Activated CD8-positive, alpha-beta memory T cell treated with anti-CD3 and anti-CD28 coated beads, Interleukin-2, amount 50 U/mL, for 24 hours (primary cell): ENCODE measurements at regions not wholly inside any gene's neighbourhood (a gene's known extent, or its start where the extent isn't known, plus 50 kb on each side); places are given as distances from the start of the nearest gene placed in this dataset.

ENCODE experiments used
- DNase-seq: peaks from one replicate; pipeline ENCODE4 v3.0.0-alpha.2; 2020; ENCODE audit errors: extremely low read depth

DNA sequence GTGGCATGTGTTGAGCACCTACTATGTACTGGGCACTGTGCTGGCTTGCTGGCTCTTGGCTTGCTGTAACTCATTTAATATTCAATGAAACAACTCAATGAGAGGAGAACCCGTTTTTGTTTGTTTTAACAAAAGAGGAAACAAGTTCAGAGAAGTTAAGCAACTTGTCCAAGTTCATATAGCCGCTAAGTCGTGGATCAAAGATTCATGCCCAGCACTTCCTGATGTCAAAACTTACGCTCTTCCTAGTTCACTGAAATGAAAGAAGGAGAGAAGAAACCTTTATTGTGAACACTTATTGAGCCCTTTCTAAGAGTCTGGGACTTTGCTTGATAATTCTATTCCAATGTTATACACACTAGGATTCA is 475.9 kb downstream of the PTPRU start:
- DNase-seq = no peak

DNA sequence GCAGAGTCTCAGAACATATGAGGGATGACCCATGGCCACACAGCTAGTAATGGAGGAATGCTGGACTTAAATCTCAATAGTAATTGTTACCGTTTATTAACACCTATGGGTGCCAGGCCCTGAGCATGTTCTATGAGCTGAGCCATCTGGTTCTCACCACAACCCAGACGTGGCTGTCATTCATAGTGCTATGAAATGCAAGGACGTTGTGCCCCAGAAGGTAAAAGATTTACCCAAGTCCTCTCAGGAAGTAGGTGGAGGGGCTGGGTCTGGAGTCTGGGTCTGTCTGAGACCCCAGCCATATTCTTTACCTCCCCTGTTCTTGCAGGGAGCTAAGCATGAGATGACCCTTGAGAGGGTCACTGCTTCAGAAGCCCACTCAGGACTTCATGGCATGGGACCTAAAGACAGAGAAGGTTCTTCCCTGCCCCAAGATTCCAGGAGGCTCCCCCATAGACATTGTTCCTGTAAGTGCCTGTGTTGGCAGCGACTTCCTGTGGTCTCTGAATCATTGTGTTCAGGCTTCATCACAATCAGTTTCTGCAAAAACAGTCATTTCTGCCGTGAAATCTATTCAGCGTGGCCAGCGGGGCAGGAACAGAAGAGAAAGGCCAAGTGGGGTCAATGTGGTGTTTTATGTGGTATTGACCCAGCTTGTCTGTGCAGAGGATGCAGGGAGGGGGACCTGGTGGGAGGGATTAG is 475.4 kb downstream of the PTPRU start:
- DNase-seq = no peak

DNA sequence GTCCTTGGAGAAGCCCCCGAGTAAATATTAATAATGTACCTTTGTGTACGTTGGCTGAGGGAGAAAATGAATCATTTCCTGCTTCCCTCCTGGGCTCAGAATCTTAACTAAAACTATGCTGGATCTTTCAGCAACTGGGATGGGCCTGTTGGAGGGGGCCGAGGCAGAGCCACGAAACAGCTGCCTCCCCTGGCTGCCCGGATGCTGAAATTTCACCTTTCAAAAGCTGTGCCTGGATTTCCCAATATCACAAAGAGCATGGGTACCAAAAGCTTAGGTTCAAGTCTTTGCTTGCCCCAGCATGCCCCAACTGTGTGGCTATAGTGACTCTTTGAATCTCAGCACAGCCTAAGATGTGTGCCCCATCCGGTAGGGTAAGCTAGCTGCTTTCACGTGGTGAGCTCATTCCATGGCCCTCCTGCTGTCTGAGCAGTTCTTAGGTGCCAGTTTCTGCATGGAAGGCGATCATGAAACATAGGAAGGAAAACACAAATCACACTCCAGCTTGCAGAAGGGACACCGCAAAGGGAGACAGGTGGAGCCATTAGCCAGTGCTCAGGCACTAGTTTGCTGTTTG is 473.5 kb downstream of the PTPRU start:
- no peak for DNase-seq

DNA sequence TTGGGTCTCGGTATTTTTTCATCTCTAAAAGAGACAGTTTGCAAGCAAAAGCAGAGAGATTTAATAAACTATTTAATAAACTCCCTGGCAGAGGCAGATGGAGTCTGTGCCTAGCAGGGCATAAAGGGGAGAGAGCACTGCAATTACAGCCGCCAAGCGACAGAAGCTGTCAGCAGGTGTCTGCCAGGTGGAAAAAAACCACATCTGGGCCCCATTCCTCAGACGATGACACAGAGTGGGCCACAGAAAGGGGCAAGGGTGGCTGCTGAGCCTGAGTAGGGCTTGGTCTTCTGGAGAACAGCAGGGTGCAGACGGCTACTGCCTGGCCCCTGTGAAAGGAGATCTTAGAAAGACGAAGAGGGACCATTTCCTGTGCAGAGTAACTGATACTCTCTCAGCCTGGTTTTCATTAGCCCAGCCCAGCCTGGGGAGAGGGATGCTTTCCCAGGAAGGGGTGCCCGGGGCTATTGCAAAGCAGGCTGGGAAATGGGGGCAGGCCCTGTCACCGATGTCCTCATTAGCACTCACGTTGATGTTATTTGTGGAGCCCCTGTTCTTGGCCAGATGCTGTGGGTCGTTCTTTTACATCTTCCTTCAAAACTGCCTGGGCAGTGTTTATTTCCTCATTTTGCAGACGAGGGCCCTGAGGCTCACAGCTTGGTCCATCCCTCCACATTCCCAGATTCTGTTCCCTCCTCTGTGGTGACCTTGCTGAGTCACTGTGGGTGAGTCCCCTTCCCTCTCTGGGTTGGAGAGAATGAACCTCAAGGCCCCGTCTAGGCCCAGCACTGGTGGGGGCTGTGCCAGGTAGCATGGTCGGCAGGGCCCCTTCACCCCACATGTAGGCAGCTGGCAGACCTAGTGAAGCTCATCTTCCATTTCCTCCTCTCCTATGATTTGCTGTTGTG is 472.7 kb downstream of the PTPRU start:
- DNase-seq = no peak

DNA sequence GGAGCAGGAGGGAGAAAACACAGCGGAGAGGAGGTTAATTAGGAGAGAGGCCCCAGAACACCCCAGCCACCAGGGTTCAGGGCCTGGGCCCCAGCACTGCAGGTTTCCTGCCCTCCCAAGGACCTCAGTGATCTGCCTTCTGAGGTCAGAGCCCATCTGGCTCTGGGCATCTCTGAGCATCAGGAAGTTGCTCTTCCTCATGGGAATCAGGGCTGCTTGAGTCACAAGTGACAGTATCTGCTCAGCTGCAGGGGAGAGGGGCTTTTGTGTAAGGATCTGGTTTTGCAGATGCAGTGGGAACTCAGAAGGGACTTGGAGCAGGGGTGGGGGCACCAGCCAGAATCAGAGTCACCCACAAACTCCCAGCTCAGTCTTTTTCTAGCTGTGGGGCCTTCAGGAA is 472.1 kb downstream of the PTPRU start:
- DNase-seq = no peak

DNA sequence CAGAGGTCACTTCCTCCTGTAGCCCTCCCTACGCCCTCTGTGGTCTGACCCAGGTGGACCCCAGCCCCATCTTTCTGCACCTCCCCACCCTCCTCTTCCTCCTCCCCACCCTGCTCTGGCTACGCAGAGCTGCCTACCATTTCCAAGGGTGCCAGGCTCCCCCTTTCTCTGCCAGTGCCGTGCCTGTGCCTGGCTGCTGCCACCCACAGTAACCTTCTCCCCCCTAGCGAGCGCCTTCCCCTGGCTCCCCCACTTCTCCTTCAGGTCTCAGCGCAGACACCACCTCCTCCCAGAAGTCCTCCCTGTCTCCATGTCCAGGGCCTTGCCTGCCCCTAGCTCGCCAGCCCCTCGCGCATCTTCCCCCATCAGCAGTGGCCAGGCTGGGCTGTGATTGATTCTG is 471.5 kb downstream of the PTPRU start:
- no peak for DNase-seq

DNA sequence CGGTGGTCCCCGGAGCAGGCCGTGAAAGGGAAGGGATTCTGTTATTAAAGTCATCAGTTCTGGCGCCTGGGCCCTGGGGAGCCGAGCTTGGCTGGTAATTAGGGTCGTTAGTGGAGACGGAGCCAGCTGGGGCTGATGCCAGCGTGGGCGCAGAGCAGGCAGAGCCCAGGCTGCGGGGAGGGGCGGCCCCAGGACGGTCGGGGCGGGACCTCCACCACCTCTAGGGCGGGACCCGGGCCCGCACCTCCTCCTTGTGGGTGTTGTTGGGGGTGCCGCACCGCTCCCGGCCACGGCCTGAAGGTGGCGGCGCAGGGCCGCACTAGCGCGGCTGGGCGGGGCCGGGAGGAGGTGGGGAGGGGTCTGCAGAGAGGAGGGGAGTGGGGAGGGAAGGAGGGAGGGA is 470.6 kb downstream of the PTPRU start:
- no peak for DNase-seq

DNA sequence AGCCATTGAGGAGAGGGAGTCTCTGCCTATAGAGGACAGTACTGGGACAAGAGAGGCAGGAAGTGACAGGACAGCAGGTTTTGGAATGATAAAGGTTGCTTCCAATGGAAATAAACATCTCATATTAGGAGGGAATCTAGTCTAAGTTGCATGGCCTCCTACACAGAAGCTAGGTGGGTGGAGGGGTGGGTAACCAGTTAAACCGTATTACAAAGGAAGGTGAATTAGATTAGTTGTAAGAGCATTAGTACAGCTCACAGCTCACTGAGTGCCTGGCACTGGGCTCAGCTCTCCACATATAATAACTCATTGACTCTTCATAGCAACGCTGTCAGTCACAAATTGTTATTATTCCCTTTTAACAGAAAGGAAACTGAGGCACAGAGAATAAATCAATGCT is 468.1 kb downstream of the PTPRU start:
- no peak for DNase-seq

DNA sequence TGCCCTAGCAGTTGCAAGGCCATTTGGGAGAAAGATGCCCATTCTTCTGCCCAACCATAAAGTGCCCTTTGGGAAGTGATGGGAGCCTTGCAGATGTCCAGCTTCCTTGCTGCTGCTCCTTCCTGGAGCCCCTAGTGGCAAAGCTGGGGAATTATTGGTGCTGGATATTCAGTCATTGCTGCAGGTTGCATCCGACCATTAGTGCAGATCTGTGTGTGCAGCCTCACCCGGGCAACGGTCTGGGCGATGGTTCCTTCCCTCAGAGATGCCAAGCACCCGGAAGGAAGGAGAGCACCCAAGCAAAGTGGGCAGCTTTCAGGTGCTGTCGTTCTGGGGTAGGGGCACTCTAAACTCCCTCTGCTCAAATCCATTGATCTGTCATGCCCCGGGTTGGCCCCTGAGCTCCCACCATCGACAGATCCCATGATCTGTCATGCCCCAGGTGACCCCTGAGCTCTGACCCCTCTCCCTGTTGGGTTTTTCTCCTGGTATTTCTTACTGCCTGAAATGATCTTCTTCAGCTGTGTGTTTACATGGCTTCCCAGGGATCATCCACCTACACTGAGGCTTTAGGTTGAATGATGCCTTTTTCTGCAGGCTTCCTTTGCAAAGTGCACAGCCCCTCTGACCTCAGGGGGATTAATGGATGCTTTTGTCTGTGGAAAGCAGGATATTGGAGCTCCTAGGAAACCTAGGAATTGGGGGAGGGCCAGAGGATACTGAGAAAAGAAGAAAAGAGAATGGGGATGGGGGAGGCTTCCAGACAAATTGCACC is 467.5 kb downstream of the PTPRU start:
- no peak for DNase-seq

DNA sequence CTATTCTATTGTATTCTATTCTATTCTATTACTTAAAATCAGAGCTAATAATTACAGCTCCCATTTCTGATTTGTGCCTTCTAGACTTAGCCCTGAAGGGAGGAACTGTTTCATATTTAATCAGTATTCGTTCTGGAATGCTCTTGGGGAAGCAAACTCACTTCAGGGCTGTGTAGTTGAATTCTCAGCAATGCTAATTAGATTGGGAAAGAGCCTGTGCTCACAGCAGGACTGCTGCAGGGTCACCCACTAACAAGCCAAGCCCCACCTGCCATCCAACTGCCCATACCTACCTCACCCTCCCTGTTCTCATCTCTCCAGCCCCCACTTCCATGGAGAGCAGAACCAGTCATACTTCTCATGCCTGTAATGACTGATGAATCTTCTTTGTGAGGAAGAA is 464.2 kb downstream of the PTPRU start:
- no peak for DNase-seq

DNA sequence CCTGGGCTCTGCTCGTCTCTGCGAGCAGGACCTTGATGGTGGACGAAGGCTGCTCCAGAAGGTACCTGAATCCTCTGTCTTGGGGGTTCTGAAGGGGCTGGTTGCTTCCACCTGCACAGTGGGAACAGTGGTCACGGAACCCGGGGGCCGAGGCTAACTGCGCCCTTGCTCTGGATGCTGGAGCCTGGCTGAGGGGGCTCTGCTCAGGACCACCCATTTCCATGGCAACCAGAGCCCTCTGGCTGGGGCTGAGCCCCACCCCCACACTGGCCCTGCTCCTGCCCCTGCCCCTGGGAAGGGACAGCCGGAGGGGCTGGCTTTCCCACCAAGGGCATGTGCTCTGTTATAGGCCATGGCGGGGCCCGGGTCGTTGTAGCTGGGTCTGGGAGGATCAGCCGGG is 462.3 kb downstream of the PTPRU start:
- DNase-seq = no peak

DNA sequence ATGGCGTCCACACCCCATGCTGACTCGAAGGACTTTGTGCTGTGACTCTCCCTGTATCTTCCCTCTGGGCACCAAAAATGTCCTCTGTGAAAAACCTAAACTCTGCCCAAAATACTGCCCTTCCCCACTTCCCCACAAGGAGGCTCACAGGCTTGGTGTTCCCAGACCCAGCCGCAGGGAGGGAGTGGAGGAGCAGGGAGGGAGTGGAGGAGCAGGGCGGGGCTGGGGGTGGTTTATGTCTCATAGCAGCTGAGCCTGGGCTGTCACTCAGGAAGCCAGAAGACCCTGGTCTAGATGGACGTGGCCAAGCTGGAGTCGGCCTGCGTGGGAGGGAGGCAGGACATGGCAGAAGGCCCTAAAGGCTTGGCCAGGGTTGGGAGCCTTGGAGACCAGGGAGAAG is 461.7 kb downstream of the PTPRU start:
- DNase-seq = no peak

DNA sequence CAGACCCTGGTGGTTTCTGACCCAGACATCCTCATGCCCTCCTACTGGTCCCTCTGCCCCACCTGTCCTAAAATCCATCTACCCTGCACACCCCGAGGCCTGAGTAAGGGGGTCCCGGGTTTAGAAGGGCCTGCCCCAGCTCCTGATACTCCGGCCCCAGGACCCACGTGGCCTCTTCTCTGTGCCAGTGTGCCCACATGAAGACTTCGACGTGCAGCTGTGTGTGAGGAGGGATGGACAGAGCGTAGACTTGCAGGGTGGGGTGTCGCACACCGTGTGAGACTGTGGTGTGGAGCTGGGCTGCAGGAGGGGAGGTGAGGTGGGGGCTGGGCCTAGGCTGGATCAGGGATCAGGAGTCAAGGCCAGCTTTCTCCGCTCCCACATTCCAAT is 461.1 kb downstream of the PTPRU start:
- DNase-seq = no peak

DNA sequence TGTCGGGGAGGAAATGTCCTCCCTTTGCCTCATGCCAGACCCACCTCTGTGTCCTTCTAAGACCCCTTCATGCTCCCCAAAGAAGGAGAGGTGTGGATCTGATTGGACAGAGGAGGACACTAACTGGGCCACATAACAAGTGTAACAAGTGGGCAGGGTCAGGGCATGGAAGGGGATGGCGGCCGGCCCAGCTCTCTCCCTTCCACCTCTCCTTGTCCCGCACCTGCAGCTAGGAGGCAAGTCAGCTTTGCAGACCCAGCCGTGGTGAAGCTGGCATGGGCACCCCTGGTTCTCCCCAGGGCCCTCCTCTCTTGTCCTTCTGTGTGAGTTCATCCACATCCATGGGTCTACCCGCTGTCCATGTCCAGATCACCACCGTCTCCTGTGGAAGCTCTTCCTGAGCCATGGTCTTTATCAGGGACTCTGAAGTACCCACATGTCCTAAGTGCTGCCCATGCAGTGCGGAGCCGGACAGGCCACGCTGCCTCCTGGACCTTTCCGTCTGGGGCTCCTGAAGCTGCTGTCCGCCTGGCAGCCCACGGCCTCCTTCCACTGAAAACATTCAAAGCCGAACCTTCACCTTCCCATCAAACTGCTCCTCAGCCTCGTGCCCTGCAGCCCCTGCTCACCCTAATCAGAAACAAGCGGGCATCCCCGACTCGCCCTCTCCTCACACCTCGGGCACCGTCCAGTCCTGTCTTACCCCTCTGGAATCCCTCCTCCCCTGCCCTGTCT is 460.5 kb downstream of the PTPRU start:
- DNase-seq = no peak

DNA sequence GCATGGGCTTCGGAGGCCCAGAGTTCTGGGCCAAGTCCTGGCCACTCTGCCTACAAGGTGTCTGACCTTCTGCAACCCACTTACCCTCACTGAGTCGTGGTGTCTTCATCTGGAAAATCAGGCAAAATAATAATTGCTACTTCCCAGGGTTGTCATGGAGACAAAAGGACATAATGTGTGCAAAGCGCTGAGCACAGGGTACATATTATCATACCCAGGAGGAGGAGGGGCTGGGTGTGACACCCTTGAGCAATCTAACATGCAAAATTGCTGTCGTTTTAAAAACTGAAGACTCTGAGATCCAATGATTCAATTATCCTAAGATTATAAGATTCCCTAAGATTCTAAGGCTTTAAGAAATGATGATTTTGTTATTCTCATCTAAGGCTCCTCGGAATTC is 459.5 kb downstream of the PTPRU start:
- no peak for DNase-seq

DNA sequence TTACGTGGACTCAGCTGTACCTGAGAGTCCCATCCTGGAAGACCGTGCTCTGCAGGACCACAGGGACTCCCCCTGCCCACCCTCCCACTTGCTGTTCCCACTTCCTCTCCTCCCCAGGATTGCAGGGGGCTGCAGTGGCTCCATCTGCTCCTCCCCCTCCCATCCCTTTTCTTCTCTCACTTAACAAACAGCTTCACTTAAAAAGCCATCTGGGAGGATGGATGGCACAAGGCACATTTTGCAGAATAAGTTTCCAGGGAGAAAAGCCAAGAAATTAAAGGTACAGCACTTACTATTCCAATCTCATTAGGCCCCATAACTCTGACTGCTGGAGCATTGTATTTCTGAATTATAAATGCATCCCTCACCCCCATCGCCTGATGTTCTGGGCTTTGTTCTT is 458.7 kb downstream of the PTPRU start:
- DNase-seq = no peak

DNA sequence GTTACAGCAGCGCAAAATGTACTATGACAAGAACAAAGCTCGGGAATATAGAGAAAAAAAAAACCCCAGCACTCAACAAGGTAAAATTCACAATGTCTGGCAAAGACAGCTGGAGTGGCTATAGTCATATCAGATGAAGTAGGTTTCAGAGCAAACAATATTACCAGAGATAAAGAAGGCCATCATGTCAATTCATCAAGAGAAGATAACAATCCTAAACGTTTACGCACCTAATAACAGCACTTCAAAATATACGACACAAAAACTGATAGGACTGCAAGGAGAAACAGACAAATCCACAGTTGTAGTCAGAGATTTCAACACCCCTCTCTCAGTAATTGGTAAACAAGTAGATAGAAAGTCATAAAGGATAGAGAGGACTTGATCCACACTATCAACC is 455.2 kb downstream of the PTPRU start:
- no peak for DNase-seq

DNA sequence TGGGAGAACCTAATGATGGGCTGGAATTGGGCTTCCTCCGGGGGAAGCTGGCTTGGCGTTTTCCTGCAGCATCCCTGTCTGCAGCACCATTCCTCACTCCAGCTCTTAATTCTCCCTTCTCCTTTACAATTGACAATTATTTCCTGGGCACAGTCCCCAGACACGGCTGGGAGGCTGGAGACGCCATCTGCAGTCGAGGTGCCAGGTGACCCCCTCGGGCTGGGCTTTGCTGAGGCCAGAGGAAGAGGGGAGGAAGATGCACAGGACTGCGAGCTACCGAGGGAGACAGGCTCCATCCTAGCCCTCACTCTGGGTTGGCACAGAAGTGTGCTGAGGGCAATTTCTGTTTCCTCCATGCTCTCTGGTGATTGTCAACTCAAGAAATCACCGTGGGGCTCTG is 453.8 kb downstream of the PTPRU start:
- DNase-seq = no peak

DNA sequence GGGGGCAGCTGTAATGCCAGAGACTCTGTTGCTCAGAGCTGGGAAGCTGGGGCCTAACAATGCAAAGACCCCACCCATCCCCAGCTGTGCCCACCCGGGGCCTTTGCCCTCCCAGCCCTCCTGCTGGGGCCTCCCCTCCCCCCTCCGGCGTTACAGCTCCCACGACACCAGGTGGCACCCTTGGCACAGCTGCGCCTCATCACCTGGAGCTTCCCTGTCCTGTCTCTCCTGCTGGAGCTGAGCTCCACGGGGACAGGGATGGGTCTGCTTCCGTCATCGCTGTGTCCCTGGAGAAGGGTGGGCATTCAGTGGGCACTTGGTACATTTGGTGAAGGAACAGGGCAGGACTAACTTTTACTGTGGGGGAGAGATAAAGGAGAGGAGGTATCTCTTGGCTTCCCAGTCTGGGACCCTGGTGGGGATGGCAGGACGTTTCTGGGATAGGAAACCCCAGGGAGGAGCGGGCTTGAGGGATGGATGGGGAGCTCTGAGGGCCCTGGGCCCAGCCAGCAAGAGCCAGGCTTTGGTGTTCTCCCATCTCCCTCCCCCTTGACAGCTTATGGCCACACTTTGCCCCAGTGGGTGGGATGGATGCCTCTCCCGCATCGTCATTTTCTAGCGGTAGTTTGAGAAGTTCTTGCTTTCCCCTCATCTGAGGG is 453.2 kb downstream of the PTPRU start:
- DNase-seq = no peak

DNA sequence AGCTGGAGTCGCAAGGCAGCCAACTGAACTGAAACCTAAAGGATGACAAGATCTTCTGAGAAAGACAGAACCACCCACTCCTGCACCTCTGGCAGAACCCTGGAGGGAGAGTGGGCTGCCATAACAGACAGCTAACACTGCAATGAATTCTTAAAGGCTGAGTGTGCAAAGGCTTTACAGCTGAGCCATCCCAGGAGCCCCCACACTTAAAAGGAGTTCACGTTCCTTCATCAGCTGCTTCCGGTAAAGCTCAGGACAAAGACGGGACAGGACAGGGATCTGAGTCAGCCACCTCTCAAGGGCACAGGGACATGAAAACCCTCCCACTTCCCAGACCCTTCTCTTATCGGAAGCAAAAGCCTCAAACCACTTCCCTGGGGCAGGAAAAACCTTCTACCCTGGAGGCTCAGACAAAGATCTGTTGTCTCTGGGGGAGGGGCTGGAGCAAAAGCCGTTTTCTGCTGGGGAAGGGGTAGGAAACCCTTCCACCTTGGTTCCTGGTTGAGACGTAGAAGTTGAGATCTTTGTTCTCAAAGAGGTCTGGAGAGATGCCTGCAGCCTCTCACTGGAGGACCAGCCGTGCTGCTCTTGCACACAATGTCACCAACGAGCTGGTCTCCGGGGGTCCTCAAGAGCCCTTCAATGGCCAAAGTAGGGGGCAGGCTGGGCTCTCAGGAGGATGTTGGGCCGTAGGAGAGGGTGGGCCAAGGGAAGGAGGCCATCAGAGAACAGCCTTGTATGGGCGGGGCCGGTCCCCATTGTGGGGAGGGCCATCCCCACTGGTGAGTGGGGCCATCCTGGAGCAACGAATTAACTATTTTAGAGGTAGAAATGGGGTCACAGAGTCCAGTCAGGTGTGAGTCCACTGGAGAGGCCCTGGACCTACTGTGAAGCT is 452.4 kb downstream of the PTPRU start:
- no peak for DNase-seq
